HG03432 (cell line): ENCODE measurements at regions not wholly inside any gene's neighbourhood (a gene's known extent, or its start where the extent isn't known, plus 50 kb on each side); places are given as distances from the start of the nearest gene placed in this dataset.

Source experiments
- ATAC-seq: cut with Tn5 transposase; IDR thresholded peaks from one replicate; pipeline ENCODE4 v1.9.1; 2021; ENCODE audit warnings: mild to moderate bottlenecking, moderate library complexity; ENCODE audit not compliant: unreplicated experiment

DNA sequence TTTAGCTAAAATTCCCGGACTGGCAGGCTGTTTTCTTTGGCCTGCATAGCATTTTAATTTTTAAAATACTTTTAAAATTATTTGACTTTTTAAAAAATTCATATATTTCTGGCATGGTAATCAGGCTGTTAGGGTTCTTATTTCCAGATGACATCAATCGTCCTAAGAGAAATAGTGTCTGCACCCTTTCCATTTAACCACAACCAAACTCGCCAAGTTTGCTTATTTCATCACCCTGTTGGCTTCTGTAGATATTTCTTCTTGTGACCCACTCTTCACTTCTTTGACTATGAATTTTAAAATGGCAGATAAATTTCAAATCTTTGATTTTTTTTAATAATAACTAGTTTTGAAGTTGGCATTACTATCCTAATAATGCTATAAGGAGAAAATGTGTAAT is 675.7 kb upstream of the FTMT start:
- ATAC-seq, result no peak

DNA sequence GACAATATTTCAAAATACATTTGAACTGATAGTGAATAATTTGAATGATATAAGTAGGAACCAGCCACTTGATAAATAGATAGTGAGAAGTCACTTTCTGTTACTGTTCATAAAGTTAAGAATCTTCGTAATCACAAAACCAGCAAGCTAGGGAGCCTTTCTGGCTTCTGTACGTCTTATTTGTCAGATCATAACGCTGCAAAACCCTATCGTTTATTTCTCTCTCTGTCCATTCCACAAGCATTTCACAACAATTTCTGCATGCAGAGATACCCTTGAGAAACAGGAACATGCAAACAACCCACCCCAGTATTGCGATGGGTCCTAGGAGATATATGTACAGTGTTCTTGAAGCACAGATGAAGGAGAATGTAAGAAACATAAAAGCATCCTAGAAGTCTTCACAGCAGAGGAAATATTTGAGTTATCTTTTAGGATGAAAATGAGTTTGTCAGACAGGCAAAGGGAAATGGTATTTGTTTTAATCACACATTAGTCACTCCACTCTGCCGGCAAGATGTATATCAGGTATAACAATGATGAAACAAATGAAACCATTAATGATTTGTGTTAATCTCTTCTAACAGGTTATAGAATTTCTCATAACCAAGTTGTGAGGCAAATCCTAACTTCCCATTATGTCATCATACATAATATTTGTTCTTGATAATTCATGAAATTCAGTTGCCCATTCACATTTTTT is 668.7 kb upstream of the FTMT start:
- no peak for ATAC-seq

DNA sequence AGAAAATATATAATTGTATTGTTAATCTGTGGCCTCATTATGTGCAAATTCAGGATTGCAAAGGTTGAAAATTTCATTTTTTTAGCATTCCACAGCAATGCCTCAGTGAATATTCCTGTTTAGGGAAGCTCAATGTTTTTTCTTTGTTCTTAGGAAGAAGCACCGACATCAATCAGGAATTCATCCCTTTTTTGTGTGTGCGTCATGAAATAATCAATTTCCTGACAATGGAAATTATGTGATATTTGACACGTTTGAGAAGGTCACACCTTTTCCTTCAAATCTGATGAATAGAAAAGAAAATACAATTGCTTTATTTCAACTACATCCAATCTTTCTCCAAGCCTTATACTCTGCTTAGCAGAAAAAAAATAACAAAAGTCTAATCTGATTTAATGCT is 662.8 kb upstream of the FTMT start:
- no peak for ATAC-seq

DNA sequence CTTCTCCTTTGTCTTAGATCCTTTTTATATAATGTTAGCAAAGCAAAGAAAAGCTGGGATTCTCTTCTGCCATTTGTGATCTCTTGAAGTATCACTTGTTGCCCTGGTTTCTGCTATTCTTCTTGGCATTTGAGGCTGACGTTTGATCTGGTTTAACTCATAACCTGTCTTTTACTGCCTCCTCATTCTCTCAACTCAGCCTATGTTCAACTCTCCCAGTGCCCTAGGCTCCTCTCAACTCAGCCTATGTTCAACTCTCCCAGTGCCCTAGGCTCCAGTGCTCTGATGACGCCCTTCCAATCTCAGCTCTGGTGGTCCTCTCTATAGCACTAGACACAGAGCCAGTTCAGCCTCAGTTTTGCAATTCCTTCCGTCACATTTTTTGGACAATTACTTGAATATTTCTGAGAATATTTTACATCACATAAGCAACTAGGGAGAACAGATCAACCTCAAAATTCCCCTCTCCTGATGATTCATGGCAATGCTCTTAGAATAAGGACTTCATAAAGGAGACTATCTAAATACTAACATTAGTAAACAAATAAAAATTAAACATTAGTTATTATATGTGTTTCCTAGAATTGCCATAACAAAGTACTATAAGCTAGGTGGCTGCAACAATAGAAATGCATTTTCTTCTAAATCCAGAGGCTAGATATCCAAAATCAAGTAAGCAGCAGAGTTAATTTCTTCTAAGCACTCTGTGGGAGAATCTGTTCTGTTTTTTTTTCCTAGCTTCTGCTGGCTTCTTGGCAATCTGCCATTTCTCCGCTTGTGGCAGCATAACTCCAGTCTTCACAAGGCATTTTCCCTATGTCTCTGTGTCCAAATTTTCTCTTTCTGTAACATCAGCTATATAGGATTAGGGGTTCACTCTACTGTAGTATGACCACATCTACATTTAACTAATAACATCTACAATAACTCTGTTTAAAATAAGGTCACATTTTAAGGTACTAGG is 662.1 kb upstream of the FTMT start:
- no peak for ATAC-seq

DNA sequence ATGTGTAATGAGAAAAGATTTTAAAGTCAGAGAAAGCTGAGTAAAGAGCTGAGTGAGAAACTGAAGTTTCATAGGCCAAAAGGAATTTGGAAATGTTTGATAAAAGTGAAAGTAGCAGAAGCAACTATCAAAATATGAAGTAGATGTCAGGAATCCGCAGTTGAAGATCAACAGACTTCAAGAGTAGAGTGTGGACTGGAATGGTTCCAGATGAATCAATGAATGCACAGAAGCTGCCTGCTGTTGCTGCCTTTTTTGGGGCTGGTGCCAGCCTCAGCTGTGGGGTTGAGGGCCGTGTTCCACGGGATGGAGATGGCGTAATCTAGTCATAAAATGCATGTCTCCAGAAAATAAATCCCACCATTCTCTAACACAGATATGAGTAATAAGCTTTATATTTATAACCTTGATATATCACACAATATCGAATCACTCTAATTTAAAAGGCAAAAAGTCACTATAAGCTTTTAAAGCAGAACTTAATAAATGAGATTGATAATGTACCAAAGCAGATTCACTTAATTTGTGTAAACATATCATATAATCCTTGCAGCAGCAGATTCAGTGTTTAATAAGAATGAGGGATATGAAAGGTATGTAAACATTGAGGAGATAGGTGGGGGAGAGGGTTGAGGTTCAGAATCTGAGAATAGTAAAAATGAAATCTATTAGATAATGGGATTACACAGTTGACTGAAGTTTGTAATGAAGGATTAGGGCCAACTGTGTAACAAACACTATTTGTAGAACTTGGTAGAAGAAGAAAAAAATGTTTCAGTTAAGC is 652.3 kb upstream of the FTMT start:
- ATAC-seq, result no peak

DNA sequence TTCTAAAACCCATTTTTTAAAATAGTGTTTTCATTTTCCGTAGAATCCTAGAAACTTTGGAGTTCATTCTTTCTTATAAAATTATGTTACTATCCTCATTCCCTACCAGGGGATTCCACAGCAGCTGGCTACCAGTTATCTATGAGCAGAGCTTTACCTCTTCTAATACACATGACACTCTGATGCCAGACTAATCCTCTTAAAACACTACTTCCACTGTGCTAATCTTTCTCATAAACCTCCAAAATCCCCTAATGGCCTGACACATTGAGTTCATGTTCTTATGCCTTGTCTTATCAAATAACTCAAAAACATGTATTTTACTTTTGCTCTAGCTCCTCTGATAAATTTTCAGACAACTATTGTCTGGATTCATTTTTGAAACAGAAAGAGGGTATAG is 633.6 kb upstream of the FTMT start:
- ATAC-seq, result no peak

DNA sequence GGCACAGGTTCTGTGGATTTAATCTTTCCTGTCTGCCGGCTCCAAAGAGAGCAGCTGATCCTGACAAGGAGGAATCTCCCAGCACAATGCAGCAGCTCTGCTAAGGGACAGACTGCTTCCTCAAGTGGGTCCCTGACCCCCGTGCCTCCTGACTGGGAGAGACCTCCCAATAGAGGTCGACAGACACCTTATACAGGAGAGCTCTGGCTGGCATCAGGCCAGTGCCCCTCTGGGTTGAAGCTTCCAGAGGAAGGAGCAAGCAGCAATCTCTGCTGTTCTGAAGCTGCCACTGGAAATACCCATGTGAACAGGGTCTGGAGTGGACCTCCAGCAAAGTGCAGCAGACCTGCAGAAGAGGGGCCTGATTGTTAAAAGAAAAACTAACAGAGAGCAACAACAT is 630.2 kb upstream of the FTMT start:
- ATAC-seq, result no peak

DNA sequence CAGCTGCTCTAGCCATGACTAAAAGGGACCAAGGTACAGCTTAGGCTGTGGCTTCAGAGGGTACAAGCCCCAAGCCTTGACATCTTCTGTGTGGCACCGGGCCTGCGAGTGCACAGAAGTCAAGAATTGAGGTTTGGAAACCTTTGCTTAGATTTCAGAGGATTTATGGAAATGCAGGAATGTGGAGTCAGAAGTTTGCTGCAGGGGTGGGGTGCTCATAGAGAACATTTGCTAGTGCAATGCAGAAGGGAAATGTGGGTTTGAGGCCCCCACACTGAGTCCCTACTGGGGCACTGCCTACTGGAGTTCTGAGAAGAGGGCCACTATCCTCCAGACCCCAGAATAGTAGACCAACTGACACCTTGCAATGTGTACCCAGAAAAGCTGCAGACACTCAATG is 624.9 kb upstream of the FTMT start:
- no peak for ATAC-seq

DNA sequence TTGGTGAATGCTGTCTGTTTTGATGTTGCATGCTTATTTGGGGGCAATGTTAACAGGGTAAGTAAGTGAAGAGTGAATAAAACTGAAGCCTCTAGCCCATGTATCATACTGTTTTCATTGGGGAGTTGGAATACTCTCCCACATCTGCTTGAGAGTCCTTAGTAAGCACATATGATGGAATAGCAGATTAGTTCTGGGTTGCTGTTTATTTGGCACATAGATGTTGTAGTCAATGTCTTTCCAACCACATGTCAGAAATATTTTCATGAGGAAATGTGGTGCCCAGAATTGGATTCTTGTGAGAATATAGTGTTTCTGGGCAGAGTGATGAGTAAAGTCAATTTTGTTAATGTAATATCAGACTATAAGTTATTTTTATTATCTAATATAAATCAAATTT is 611.7 kb upstream of the FTMT start:
- ATAC-seq, result no peak

DNA sequence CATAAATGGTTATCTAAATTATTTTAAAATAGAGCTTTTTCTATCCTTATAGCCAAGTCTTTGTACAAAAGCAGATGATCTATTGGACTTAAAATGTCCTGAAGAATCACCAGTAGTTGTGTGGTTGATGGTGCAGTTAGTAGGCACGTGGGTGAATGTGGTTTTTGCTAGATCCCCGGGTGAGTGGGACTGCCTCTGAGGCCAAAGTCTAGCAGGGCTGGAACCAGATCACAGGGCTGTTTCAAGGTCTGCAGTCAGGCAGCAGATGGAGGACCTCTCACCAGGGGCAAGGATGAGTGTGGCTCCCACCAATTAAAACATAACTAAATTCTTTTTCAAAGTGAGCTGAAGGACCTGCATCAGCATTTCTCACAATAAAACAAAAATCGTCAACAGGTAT is 604.7 kb upstream of the FTMT start:
- no peak for ATAC-seq

DNA sequence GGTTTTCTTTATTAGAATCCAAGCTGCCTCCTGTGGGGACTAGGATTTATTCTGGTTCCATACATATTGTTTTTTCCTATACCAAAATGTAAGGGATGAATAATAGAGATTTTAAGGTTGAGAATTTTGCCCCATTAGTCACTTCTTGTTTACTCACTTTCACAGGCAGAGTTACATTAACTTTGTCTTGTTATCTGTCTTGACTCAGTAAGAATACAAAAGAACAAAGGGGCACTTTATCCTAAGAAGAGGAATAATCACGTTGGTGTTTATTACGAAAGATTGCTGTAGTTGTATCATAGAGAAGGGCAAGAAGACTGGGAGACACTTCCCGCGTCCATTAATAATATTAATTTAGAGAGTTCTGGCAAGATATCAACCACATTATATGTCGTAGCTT is 599.7 kb upstream of the FTMT start:
- no peak for ATAC-seq

DNA sequence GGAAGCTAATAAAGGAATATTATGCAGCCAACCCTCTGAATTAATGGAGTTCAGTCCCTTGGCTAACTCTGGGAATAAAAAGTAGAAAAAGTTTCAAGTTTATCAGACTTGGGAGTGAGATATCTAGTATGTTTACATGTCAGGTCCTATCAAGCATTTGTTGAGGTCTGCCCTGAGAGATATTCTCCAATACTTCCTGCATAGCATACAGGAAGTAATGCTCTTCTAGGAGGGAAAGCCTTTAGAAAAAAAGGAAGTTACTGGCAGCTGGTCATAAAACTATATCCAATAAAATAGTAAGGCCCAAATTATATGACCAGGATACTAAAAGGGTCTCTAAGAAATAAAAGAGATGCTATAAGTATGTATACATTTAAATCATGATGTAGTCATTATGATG is 594.1 kb upstream of the FTMT start:
- ATAC-seq, result no peak

DNA sequence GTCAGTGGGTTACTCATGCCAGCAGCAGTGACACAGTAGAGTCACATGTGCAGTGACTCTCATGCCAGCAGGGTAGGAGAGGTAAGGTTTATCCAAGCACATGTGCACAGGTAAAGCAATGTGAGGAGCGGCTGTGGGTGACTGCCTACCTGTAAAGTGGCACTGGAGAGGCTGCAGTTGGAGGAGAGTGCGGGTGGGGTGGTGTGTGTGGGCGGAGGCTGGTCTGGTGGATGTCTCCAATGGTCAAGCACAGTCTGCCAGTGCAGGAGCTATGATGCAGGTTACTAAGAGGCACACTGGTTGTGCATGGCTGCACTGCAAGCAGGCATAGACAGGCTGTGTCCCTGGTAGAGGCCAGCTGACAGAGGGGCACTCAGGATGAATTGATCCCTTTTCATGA is 588.2 kb upstream of the FTMT start:
- no peak for ATAC-seq

DNA sequence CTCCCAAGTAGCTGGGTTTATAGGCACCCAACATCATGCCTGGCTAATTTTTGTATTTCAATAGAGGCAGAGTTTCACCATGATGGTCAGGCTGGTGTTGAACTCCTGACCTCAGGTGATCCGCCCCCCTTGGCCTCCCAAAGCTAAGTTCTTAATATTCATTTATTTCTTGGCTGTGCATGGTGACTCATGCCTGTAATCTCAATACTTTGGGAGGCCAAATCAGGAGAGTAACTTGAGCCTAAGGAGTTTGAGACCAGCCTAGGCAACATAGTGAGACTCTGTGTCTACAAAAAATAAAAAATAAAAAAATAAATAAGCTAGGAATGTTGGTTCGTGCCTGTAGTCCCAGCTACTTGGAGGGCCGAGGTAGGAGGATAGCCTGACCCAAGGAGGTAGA is 587.1 kb upstream of the FTMT start:
- no peak for ATAC-seq

DNA sequence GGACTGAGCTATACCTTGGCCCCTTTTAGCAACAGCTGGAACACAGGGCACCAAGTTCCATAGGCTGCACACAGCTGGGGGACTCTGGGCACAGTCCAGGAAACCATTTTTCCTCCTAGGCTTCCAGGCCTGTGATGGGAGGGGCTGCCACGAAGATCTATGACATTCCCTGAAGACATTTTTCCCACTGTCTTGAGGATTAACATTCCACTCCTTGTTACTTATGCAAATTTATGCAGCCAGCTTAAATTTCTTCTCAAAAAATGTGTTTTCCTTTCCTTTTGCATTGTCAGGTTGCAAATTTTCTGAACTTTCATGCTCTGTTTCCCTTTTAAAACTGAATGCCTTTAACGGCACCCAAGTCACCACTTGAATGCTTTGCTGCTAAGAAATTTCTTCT is 580.1 kb upstream of the FTMT start:
- no peak for ATAC-seq

DNA sequence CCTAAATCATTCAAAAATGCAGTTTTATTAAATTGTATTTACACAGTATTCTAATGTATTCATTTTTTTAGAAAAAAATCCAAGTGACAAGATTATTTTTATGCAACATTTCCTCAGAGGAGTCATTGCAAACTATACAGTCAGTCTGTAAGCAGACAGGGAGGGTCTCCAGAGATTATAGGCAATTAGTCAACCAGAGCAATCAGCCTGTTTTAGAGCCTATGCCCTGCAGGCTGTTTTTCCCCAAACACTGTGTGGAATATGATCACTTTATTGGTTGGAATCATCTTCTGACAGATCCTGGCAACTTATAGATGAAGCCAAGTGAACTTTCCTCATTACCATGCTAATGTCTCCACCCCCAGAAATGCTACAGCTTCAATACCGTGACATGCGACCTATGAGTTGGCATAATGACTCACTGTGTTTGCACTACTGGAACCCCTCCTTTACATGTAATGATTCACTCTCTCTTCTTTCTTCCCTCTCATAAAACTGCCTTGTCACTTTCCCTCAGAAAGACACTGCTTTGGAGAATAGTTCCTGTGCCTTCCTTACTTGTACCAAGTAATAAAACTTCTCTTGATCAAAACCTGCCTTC is 577.7 kb upstream of the FTMT start:
- peak; percentile 94 for ATAC-seq

DNA sequence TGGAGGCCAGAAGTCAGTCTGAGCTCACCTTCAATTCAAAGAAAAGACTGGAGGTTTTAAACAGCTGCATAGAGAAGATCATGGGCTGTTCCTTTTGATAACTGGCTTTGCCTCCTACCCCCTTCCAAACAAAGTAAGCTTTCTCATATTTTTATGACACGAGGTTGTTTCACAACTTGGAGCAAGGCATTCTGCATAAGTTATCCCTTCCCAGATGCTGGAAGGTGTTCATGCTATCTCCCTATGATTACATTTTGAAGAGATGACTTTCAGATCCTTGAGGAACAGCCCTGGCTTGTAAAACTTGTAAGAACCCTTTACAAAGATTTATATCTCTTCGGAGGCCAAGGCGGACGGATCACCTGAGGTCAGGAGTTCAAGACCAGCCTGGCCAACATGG is 571.9 kb upstream of the FTMT start:
- ATAC-seq, result no peak

DNA sequence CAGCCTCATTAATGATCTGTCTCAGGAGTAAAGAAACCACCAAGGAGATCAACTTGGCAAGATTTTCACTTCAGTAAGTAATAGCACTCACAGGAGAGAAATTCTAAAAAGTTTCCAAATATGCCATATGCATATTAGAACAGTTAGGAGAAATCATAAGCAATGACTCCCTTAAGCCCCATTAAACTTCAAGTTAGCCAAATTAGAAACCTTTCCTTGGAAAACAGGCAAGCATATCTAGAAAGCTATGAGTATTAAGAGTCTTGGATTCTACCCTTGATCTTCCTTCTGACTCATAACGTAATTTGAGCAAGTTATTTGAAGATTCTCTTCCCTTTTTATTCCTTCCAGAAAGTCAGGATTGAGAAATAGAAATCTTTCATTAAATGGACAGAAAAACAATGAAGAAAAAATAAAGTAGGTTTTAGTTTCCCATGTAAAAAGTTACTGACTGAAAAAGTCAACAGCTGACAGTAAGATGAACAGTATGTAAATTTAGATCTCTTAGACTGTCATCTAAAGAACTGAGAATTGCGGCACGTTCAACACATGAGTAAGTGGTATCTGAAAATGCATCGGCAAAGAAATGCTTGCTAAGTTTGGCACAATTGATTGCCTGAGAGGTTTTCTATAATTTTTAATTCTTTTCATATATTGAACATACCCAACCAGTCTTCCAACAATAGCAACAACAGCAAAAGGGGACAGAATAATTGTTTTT is 565.7 kb upstream of the FTMT start:
- peak; percentile 60 for ATAC-seq

DNA sequence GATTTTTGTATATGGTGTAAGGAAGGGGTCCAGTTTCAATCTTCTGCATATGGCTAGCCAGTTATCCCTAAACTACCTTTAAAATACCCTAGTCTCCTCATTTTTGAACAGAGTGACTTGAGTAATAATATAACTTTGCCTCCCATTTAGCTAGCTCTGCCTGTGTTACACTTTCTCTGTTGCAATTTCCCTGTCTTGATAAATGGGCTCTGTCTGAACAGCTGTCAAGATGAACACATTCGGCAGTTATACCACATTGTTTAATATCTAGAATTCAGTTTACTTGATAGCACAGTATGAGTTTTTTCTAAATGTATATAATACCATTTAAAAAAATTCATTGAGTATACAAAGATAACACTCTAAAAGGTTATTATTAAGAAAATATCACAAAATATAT is 562.9 kb upstream of the FTMT start:
- no peak for ATAC-seq

DNA sequence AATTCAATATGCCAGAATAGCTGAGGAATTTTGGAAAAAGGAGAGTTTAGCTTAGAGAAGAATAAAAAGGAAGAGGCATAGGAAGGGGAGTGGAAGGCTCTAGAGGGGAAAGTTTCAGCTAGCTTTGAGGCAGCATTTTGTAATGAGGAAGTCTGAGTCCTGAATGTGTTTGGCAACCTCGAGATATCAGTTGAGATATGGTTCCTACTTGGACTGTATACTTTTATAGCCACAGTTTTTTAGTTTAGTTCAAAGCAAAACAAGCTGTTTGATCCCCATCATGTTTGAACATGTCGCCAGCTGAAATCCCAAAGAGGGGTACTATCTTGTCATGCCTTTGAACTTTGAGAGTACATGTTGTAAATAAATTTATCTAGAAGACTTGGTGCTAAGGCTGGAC is 559.0 kb upstream of the FTMT start:
- no peak for ATAC-seq

DNA sequence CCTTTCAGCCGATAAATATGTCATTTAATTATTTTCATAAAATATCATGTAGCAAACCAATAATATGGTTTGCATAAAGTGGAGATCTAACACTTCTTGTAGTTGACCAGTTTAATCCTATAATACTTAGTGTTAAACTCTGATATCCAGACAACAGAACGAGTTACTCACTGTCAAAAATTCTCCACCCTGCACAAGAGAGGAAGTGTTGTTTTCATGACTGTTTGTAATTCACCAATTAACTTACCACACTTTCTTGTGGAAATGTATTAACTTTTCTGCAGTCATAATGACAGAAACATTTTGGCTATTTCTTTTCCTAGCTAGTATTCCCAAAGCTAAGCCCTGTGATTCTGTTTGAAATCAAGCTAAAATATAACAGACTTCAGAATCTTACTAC is 555.3 kb upstream of the FTMT start:
- no peak for ATAC-seq
